Limb (tissue), 2 donors: ENCODE measurements at regions not wholly inside any gene's neighbourhood (a gene's known extent, or its start where the extent isn't known, plus 50 kb on each side); places are given as distances from the start of the nearest gene placed in this dataset.
"Not testable (repeated sequence)": the region's sequence is repeated elsewhere in the genome, so short reads cannot be mapped to it uniquely, and the experiment has no call there.

Source experiments
- DNase-seq, 2 donors: peaks; one replicate each; pipeline ENCODE4 v3.0.0-alpha.2; 2016; ENCODE audit errors: extremely low spot score in 2 of 2

DNA sequence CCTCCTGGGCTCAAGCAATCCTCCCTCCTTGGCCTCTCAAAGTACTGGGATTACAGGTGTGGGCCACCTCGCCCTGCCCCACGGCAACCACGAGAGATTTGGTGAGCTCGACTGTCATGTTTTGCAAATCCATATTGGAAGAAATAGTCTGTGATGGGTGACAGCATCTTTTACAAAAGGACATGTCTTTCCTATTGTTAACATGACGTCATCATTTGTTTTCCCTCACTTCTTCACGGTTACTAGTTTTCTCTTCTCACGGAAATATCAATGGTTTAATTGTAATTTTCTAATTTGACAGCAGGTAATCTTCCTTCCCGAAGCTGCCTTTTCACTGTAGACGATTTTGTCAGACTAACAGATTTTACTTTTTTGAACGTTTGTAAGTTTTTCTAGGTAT is 110.8 kb upstream of the GREM2 start:
- no peak for DNase-seq

DNA sequence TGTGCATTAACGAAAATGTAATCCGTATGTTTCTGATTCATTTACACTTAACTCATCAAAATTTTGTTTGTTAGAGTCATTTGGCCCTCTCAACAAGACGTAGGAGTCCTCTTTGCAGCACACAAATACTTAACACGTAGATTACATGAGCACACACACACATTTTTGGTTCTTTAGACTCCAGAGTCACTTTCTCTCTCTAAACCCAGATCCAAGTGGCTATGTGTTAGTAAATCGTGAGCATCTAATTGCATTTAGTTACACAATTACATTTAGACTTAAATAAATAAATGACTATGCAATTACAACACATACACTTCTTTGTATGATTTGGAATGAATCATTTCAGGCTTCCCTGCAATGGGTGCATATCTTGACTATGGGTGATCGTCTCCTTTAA is 109.0 kb upstream of the GREM2 start:
- DNase-seq: no peak

DNA sequence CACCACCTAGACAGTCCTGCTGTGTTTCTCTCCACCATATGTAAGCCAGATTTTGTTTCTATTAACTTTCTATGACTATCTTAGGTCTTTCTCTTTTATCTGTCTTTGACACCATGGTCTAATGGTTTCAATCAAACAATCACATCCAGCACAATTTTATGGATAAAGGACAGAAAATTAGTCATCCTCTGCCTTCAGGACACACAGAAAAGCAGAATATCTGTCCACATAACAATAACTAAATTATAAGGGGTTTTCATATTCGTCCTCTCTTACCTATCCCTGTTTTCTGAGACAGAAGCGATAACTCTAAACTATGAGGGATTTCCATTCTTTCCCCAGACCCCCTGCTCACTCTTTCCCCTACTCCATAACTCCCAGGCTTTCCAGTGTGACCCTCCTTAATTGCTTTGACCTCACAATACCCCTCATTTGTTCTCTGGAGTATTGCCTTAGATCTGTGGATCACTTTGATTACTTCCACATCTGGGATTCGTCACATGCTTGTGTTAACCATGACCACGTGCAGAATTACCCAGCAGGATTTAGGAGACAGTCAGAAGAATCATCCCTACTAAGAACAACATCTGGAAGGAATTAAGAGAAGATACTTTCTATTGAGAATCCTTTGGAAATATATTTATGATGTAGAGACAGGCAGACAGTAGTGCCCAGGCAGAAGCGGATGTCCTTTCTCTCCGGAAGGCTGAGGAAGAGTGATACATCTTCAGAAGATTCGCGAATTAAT is 108.2 kb upstream of the GREM2 start:
- peak in 1 of 2 donors; percentile 49 for DNase-seq

DNA sequence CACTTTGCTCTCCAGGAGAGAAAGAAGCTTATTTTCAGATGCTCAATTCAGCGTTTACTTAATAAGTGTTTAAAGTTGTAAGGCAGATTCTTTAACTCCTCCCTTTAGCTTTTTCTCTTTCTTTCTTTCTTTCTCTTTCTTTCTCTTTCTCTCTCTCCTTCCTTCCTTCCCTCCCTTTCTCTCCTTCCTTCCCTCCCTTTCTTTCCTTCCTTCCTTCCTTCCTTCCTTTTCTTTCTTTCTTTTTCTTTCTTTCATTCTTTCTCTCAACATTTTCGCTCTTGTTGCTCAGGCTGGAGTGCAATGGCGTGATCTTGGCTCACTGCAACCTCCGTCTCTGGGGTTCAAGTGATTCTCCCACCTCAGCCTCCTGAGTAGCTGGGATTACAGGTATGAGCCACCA is 104.6 kb upstream of the GREM2 start:
- DNase-seq: not testable (repeated sequence)

DNA sequence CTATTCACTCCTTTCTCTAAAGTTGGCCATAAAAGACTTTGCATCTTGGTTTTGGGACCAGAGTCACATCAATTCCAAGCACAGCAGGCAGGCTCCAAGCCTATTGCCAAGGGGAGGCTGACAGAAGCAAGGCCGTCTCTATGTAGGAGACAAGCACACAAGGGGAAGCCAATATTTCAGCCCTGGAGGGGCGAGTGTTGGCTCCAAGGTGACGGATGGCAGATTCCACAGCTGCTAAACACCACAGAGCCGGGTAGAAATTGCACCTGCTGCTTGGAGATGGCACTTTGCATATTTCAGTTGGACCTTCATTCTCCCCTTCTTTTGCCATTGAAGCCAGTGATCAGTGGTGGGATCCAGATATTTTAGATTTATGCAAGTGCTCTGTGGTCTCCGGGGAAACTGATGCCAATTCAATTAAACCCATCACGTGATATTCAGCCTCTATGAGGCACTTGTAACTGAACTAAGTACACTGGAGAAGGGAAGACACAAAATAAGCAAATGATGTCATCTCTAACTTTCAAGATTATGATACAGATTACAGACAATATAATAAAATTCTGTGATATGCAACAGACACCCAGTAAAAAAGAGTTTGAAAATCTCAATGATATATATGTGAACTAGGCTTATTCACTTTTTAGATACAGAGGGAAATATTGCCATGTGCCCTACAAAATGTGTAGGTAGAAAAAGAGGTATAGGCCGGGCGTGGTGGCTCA is 102.8 kb upstream of the GREM2 start:
- no peak for DNase-seq

DNA sequence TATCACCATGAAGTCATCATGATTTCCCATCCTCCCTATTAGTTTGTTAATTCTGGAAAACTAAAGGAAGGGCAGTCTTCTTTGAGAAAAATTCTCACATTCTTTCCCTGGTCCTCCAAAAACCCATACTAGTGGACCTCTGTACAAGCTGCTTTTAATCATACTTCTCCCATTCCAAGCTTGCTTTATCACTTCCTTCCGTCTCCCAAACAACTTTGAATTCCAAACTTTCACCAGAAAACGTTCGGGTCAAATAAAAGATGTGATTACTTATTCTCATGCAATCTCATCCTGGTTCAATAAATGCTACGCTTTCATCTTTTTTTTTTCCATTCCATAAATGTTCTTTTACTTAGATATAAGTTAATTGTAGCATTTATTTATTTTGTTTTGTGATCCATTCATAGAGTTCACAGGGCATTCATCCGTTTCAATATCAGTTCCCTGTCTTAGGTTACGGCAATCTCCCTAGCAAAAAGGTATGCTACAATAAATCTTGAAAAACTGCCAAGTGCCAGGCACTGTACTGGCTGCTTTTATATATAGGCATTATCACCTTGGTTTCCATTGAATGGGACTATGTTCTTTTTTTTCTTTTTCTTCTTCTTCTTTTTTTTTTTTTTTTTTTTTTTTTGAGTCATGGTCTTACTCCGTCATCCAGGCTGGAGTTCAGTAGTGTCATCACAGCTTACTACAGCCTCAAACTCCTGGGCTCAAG is 100.2 kb upstream of the GREM2 start:
- DNase-seq: no peak

DNA sequence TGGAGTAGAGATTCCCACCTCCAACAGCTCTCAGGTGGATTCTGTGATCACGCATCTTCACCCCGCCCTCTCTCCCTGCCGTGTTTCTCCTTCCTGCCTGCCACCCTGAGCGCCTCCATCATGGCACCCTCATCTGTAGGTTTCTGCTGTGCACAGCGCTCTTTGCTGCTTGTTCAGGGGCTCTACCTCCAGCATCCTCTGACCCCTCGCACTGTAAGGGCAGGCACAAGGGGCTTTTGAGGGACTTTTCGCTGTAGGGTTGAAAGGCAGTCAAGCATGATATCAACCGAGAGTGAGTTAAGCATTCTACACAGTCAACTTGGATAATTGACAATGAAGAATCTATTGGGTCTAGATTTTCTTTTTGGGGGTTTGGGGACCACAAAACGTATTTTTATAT is 99.1 kb upstream of the GREM2 start:
- DNase-seq: no peak

DNA sequence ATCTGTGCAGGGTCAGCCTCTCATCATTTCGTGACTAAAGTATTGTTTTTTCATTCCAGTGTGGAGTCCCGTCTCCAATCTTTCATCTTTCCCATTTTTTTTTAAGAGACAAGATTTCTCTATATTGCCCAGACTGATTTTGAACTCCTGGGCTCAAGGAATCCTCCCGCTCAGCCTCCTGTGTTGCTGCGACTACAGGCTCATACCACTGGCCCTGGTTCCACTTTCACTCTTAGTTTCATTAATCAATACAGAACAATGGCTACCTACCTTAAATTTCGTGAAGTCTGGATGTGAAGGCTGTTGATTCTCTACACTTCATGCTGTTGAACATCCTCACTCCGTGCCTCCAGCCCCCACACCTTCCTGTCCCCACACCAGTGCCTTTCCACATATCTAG is 97.7 kb upstream of the GREM2 start:
- no peak for DNase-seq

DNA sequence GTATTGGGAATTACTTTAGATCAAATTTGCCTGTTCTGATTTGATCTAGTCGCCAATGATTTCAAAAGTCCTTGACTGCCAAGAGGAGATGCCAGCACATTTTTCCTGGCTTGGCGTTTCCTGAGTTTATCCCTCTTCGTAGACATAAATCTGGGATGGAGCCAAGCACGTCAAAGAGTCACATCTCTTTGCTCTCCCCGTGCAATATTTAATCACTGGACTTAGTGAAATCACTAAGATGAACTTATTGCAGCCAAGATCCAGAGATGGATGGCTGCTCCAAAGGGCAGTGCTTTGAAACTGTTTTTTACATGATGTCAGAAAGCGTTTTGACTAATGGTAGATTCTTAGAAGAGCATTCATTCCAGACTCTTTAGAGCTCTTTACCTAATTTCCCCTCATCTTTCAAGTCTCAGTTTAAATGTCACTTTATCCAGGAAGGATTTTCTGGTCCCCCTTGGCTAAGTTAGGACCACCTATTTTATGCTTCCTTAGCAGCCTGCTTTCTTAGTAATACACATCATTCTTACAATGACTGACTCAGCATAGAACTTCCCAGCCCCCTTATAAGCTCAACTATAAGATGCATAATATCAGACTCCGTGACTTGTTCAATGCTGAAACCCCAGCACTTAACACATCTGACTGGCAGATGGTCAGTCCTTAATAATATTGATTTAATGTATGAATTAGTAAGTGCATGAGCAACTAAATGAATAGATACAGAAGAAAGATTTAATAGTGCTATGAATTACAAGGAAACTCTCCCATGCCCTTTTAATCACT is 94.4 kb upstream of the GREM2 start:
- no peak for DNase-seq

DNA sequence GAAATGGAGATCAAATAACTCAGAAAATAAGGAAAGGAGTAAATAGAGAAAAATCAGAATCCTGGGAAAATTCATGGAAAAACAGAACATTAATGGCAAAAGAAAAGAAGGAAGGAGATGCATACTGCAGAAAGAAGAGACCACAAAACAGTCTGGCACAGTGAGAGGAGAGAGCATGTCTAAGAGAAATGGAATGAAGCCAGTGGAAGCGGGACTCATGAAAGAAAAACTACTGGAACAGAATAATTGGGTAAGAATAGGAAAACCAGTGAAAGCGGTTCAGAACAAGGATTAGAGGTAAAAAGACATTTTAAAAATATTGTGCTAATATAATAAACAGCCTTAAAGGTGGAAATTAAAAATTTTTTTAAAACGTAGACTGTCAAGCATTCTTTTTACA is 93.6 kb upstream of the GREM2 start:
- DNase-seq: no peak

DNA sequence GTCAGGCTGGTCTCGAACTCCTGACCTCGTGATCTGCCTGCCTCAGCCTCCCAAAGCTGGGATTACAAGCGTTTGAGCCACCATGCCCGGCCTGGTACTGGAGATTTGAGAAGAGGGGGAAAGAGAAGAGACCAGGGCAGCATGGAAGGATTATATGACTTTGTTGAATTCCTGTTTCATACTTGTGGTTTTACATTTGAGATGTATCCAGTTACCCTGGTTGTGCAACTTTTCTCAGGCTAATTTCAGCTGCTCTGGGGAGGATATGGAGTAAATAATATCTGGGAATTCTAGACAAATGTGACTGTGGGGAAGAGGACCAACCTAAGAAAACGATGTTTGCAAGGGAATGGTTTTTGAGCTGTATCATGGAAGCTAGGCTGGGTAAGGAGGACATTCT is 89.5 kb upstream of the GREM2 start:
- no peak for DNase-seq

DNA sequence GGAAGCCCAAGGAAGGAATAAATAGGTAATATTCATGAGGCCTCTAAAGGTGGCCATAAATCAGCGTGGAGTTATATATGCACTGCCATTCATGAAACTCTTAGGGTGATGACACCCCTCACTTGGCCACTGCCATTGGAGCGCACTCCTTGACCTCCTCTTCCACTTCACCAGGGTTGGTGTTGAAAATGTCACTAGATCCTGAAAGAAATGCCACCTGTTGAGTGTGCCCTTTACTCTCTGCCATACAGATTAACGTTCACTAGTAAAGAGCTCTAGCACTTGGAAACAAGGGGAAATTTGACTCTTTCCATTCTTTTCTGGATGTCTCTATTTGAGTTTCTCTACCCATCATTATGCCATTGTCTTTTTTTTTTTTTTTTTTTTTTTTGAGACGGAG is 83.5 kb upstream of the GREM2 start:
- no peak for DNase-seq

DNA sequence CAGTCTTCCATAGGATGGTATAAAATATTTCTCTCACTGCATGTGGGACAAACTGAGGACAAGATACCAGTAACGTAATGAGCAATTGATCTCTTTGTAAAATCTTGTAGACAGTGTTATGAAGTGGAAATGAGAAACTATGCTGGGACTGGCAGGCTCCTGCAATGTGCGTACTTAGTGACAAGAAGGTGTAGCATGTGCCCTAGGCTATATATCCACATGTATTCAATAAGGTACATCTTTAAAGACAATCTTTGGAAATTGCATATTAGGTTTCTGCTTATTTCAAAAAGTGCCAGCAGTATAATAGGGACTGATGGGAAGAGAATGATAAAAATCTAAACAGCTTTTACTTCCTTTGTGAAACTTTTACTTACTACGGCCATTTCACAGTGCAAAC is 81.9 kb upstream of the GREM2 start:
- DNase-seq: no peak

DNA sequence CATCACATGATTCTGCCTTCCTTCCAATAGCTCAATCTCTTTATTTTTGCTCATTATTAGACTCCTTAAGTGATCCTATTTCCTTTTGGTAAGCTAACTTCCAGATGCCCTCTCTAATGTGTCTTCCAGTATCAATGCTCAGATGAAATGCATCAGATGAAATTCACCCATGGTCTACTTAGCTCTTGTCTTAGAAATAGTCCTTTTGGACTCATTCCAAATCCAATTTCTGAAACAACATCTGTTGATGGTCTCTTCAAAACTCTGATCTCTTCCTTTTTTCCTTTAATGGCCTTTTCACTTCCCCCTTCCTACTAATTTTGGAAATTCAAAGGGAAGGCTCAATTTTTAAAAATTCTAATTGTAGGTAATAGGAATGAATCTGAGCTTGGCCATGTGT is 81.1 kb upstream of the GREM2 start:
- DNase-seq: no peak

DNA sequence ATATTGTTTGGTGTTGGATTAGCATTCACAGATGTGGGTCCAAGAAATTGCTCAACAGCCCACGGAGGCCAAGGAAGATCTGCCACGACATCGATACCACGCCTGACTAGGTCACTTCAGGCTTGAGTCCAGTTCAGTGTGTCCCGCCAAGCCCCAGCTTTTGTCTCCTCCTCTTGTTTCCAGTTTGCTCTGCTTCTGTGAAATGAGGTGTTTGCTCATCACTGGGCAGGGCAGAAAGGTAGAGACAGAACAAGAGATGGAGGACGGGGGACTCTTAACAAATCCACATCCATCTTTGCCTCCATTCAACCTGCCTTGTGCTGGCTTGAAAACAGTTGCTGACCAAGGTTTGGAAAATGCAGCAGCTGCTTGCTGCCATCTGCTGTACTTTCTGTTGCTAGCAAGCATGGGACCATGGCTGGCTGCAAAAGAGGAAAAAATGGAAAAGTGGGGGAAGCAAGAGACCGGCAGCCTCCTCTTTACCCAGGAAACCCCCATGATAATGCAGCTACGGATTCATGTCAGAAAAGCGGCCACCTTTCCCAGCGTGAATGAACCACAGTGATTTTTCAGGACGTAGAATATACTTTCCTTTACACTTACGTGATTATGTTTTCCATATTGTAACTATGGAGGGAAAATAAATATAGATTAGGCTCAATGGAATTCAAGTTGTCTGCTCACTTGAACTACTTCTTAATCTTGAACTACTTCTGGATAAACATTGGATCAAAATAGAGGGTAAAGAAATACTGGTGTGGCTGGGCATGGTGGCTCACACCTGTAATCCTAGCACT is 80.2 kb upstream of the GREM2 start:
- DNase-seq: peak; percentile 38 to 58

DNA sequence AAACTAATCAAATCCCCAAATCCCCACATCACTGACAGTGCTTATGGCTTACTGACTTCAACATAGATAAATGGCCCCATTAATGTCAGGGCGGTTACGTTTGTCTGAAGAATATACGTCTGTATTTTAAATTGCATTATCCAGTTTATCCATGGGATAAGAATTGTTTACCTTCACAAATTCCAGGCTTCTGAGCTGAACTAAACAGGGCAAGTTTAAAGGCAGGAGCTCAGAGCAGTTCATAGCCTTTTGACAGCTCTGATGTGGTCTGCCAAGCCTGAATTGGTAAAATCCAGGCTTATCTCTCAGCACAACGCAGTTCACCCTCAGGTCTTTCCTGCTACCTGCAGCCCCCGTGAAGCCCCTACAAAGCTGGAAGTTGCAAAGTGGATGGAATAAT is 79.5 kb upstream of the GREM2 start:
- DNase-seq: no peak

DNA sequence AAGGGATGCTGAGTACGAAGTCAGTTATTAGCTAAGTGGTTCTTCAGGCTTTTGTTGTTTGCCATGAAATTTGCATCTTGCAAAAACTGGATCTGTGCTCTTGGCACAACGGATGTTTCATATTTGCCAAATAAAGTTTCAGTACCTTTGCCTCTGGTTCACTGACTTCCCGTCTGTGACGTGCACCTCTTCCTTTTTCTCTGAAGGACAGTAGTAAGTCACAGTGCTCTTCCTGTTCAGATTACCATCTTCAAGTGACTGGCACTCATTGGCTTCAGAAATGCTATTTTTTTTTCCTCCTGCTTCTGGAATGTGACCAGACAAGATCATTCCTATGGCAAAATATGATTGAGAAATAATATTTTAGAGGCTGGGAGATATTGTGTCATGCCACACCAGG is 75.9 kb upstream of the GREM2 start:
- no peak for DNase-seq

DNA sequence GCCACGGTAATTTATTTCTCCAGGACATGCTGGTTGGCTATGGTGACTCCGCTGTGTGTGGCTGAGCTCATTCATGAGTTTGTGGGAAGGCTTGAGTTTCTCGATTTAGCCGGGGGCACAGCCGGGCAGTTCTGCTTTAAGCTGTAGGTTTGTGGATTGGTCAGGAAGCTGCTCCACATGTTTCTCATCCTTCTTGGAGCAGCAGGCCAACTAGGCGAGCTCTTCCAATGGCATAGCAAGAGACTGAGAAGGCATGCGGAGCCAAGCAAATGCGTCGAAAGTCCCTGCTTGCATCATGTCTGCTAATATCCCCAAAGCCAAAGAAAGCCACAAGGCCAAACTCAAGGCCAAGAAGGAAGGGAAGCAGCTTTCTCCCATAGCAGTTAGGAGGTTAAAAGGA is 71.6 kb upstream of the GREM2 start:
- DNase-seq: no peak

DNA sequence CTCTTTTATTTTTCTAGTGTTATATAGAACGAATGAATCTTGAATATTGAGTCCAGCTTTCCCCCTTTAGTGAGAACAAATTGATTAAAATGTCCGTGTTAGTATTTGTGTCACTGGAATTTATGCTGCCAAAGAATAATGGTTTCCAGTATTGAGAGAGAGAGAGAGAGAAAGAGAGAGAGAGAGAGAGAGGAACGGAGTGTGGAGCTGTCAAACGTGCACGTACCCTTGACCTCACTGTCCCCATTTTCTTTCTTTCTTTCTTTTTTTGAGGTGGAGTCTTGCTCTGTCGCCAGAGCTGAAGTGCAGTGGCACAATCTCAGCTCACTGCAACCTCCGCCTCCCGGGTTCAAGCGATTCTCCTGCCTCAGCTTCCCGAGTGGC is 70.9 kb upstream of the GREM2 start:
- DNase-seq: no peak

DNA sequence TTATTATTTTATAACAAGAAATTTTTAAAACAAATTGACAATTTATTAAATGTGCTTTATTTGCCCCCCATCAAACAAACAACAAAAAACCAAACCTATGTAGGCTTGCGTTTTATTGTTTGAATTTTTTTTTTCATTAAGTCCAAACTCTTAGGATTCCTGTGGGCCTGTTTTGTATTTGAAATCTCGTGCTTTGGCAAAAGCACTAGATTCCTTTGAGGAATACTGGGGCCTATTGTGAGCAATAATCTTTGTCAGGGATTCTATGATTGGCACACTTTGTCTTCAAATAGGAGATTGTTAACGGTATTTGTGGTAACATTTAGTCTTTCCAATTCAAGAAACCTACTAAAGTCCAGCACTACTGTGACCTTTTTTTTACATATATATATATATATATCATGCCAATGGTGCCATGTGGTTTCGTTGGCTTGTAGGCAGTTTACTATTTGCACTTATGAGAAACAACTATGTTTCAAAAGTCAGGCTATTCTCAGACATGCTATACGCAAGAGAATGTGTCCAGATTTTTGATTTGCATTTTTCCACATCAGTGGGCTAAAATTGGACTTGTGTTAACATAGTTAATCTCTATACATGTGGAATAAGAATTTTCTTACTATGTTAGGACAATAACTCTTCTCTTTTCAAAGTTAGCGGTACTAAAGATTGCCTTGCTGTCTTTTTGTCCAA is 70.4 kb upstream of the GREM2 start:
- no peak for DNase-seq
